ENCODE measurements at regions not wholly inside any gene's neighbourhood (a gene's known extent, or its start where the extent isn't known, plus 50 kb on each side); places are given as distances from the start of the nearest gene placed in this dataset.

DNA sequence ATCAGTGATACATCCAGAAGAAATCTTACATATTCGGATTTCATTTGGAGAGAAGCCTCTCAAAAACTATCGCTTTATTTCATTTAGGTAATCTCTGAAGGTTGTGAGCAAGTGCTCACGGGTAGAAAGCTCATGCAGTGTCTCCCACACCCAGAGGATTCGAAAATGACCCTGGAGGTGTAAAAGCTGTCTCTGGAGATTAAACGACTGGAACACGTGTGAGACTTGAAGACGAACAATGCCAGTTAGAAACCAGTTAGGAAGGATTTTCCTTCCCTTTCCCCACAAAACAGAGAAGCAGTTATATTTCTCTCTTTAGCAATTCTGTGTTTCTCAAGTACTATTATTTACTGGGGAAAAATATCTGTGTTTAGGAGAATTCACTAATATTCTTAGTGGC is 92.5 kb upstream of the CD55 start:
- no peak for DNase-seq (ENCODE audit: low read depth, low spot score)
- H3K27ac ChIP-seq (ENCODE audit: low read length): no peak overlapping the region
- H3K27me3 ChIP-seq (ENCODE audit: control insufficient read depth, insufficient read depth, low read length): no peaks in the 10 kb centered on the region
- no TSS peak for BruUV-seq (replicated peaks)
- in situ Hi-C loops (cut with HindIII; ENCODE audit: low pct_unique_long_range_greater_than_20kb, low sequenced_read_pairs): no loop called here
- POLR2A ChIA-PET: no interaction called here
- no peak for ATAC-seq
- CTCF ChIA-PET: no interaction called here
- no peaks in the 10 kb centered on the region for H3K4me1 ChIP-seq (ENCODE audit: control insufficient read depth, insufficient read depth, low read length)
- H3K4me3 ChIP-seq (ENCODE audit: low read depth in 2 of 2, low read length in 2 of 2): no peak overlapping the region
- intact Hi-C loops (cut with micrococcal nuclease; ENCODE audit: unreplicated experiment): no loop called here
- TF ChIP-seq TCF7L2 (IDR thresholded peaks at IDR 0.05; ENCODE audit: low read depth, low read length) (no peak), SIN3A (IDR thresholded peaks at IDR 0.05; ENCODE audit: borderline replicate concordance, insufficient read depth, low read depth, low read length) (no peak), POLR2AphosphoS5 (IDR thresholded peaks at IDR 0.05; ENCODE audit: low read depth, low read length) (no peak)
- TF ChIP-seq, protein P1, sequence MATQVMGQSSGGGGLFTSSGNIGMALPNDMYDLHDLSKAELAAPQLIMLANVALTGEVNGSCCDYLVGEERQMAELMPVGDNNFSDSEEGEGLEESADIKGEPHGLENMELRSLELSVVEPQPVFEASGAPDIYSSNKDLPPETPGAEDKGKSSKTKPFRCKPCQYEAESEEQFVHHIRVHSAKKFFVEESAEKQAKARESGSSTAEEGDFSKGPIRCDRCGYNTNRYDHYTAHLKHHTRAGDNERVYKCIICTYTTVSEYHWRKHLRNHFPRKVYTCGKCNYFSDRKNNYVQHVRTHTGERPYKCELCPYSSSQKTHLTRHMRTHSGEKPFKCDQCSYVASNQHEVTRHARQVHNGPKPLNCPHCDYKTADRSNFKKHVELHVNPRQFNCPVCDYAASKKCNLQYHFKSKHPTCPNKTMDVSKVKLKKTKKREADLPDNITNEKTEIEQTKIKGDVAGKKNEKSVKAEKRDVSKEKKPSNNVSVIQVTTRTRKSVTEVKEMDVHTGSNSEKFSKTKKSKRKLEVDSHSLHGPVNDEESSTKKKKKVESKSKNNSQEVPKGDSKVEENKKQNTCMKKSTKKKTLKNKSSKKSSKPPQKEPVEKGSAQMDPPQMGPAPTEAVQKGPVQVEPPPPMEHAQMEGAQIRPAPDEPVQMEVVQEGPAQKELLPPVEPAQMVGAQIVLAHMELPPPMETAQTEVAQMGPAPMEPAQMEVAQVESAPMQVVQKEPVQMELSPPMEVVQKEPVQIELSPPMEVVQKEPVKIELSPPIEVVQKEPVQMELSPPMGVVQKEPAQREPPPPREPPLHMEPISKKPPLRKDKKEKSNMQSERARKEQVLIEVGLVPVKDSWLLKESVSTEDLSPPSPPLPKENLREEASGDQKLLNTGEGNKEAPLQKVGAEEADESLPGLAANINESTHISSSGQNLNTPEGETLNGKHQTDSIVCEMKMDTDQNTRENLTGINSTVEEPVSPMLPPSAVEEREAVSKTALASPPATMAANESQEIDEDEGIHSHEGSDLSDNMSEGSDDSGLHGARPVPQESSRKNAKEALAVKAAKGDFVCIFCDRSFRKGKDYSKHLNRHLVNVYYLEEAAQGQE (IDR thresholded peaks at IDR 0.05; ENCODE audit: insufficient read depth in 1 of 2, low read depth in 2 of 2, low read length in 1 of 2): no peak
- TF ChIP-seq, protein P2, sequence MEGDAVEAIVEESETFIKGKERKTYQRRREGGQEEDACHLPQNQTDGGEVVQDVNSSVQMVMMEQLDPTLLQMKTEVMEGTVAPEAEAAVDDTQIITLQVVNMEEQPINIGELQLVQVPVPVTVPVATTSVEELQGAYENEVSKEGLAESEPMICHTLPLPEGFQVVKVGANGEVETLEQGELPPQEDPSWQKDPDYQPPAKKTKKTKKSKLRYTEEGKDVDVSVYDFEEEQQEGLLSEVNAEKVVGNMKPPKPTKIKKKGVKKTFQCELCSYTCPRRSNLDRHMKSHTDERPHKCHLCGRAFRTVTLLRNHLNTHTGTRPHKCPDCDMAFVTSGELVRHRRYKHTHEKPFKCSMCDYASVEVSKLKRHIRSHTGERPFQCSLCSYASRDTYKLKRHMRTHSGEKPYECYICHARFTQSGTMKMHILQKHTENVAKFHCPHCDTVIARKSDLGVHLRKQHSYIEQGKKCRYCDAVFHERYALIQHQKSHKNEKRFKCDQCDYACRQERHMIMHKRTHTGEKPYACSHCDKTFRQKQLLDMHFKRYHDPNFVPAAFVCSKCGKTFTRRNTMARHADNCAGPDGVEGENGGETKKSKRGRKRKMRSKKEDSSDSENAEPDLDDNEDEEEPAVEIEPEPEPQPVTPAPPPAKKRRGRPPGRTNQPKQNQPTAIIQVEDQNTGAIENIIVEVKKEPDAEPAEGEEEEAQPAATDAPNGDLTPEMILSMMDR (IDR thresholded peaks at IDR 0.05): no peak
- no peaks in the 10 kb centered on the region for H3K36me3 ChIP-seq (ENCODE audit: control insufficient read depth, insufficient read depth, low read length)
- H3K9me3 ChIP-seq (ENCODE audit: control insufficient read depth, insufficient read depth, low read depth, low read length): no peaks in the 10 kb centered on the region

DNA sequence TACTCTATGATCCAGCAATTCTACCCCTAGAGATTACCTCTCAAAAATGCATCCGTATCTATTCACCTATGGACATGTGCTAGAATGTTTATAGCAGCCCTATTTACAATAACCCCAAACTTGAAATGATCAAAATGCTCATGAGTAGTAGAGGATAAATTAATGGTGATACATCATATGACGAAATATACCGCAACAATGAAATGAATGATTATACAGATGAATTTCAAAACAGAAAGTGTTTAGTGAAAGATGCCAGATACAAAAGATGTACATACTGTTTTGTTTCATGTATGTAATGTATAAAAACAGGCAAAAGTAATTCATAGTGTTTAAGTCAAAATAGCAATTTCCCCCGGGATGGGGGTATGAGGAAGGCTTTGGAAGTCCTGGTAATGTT is 91.0 kb upstream of the CD55 start:
- BruUV-seq (replicated peaks): no TSS peak
- Histone ChIP-seq H3K4me3 (ENCODE audit: low read depth in 2 of 2, low read length in 2 of 2) (no peak overlapping the region), H3K36me3 (ENCODE audit: control insufficient read depth, insufficient read depth, low read length) (no peaks in the 10 kb centered on the region), H3K27ac (ENCODE audit: low read length) (no peak overlapping the region), H3K4me1 (ENCODE audit: control insufficient read depth, insufficient read depth, low read length) (no peaks in the 10 kb centered on the region), H3K27me3 (ENCODE audit: control insufficient read depth, insufficient read depth, low read length) (no peaks in the 10 kb centered on the region), H3K9me3 (ENCODE audit: control insufficient read depth, insufficient read depth, low read depth, low read length) (no peaks in the 10 kb centered on the region)
- CTCF ChIA-PET: no interaction called here
- in situ Hi-C loops (cut with HindIII; ENCODE audit: low pct_unique_long_range_greater_than_20kb, low sequenced_read_pairs) (no loop called here), intact Hi-C loops (cut with micrococcal nuclease; ENCODE audit: unreplicated experiment) (no loop called here)
- TF ChIP-seq SIN3A (IDR thresholded peaks at IDR 0.05; ENCODE audit: borderline replicate concordance, insufficient read depth, low read depth, low read length) (no peak), POLR2AphosphoS5 (IDR thresholded peaks at IDR 0.05; ENCODE audit: low read depth, low read length) (no peak), TCF7L2 (IDR thresholded peaks at IDR 0.05; ENCODE audit: low read depth, low read length) (no peak)
- TF ChIP-seq, protein P1 (IDR thresholded peaks at IDR 0.05; ENCODE audit: insufficient read depth in 1 of 2, low read depth in 2 of 2, low read length in 1 of 2): no peak
- TF ChIP-seq, protein P2 (IDR thresholded peaks at IDR 0.05): no peak
- DNase-seq (ENCODE audit: low read depth, low spot score): no peak
- no peak for ATAC-seq
- POLR2A ChIA-PET: no interaction called here

All from Panc1 (cell line).